Forelimb muscle (tissue), 1 donor: ENCODE measurements at regions not wholly inside any gene's neighbourhood (a gene's known extent, or its start where the extent isn't known, plus 50 kb on each side); places are given as distances from the start of the nearest gene placed in this dataset.
"Not testable (repeated sequence)": the region's sequence is repeated elsewhere in the genome, so short reads cannot be mapped to it uniquely, and the experiment has no call there.

Source experiments
- DNase-seq: peaks from one replicate; pipeline ENCODE4 v3.0.0-alpha.2; 2013; ENCODE audit warnings: low read depth

- DNase-seq, result no peak
Observed at GRCh38 chr15:60259469-60259868, 138.3 kb downstream of the ANXA2 start.

GRCh38 chr15:60264088-60264487 lies 133.7 kb downstream of the ANXA2 start:
- DNase-seq, result no peak

DNA sequence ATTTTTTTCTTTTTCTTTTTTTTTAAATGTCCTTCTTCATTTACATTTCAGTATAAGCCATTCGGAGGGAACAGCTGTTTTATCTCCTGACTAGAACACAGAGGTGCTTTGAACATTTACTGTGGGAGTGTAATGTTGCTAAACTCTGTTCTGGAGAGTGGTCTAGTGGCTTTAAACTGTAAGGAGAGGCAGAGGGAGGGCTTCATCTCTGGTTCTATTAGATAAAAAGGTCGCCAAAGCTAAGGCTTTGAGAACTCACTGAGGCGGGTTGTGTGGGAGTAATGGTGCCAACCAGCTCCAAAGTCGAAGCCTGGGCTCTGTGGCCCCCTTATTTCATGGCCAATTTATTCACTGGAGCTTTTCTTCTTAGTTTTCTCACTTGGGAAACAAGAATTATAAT lies 133.2 kb downstream of the ANXA2 start:
- no peak for DNase-seq

GRCh38 chr15:60265057-60265456 lies 132.7 kb downstream of the ANXA2 start:
- no peak for DNase-seq

- DNase-seq, result no peak
Observed at GRCh38 chr15:60272623-60273022, 125.2 kb downstream of the ANXA2 start.

DNA sequence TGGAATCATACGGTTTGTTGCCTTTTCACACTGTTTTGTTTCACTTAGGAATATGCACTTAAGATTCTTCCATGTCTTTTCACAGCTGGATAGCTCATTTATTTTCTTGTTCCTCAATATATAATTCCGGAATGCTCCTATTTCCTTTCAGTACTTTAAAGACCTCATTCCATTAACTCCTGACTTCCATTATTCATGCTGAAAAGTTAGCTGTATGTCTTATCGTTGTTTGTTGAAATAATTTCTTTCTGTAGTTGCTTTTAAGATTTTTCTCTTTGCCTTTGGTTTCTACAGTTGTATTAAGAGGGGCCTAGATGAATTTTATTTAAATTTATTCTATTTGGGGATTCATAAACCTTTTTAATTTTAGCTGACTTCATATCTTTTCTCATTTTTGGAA lies 122.2 kb downstream of the ANXA2 start:
- no peak for DNase-seq

DNA sequence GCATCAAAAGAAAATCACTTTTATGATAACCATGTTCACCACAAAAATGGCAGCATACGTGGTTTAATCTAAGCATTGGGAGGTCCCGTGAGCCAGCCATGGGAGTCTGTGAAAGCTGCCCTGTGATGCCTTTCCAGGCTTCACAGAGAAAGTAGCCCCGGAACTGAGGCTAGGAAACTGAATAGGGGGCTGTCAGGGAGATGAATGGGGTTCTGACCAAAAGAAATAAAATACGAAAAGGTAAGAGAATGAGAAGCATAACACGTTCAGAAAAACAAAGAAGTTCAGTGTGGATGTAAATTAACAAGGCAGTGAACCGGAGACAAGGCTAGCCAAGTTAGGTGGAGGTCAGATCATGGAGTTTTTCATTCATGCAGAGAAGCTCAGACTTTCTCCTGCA lies 118.9 kb downstream of the ANXA2 start:
- DNase-seq, result no peak

DNA sequence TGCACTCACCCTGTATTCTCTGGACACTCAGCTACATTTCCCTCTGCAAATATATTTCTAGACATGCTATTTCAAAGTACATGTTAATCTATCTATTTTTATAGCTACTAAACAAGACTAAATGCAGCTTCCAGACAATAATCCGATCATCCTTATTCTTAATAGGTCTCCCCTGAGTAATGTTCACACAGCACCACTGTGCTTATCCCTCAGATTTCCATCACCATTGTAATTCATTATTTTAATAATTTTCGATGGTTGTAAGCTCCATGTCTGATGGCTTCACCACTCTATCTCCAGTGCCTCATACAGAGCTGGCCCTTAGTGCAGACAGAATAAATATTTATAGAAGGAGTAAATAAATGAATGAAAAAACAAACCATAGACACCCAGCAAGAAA lies 117.5 kb downstream of the ANXA2 start:
- DNase-seq, result no peak

DNA sequence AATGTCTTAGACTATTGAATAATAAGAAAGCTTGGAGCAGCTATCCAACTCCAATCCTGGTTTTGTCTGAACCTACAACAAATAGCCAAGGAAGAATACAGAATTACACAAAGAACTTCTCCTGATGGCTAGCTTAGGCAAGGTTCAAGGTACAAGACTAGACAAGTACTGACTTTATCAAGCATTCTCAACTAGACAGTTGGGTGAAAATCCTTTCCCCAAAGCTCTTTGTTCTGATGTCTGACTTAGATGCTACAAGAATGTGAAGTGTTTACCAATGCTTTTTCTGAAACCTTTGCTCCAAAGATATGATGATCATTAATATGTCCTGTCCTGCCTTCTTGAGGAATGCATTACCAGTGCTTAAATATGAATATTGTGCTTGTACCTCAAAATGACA lies 113.8 kb downstream of the ANXA2 start:
- DNase-seq, result no peak

GRCh38 chr15:60295901-60296300 lies 101.9 kb downstream of the ANXA2 start:
- DNase-seq, result not testable (repeated sequence)

- no peak for DNase-seq
Observed at GRCh38 chr15:60297047-60297446, 100.7 kb downstream of the ANXA2 start.
